ENCODE measurements at regions not wholly inside any gene's neighbourhood (a gene's known extent, or its start where the extent isn't known, plus 50 kb on each side); places are given as distances from the start of the nearest gene placed in this dataset.

- Mint-ChIP-seq H3K4me3 (no peak overlapping the region), H3K9me3 (peaks cover 0 to 3% (median 0%) of the 10 kb centered on the region in 9 donors), H3K27ac (no peak overlapping the region), H3K4me1 (no peaks in the 10 kb centered on the region), H3K27me3 (peaks cover 18 to 48% (median 27%) of the 10 kb centered on the region in 5 donors), H3K36me3 (no peaks in the 10 kb centered on the region)
- DNase-seq: no peak
- ATAC-seq: no peak
- POLR2A ChIA-PET: no interaction called here
Measured at GRCh38 chr16:80407265-80407987, 133.4 kb upstream of the DYNLRB2 start.

- DNase-seq (no peak), ATAC-seq (no peak)
- Mint-ChIP-seq H3K4me3 (no peak overlapping the region), H3K36me3 (no peaks in the 10 kb centered on the region), H3K27me3 (peaks cover 18 to 48% (median 26%) of the 10 kb centered on the region in 5 donors), H3K27ac (no peak overlapping the region), H3K9me3 (peaks cover 0 to under 1% (median 0%) of the 10 kb centered on the region in 9 donors), H3K4me1 (no peaks in the 10 kb centered on the region)
- POLR2A ChIA-PET: no interaction called here
Measured at GRCh38 chr16:80404847-80405246, 135.9 kb upstream of the DYNLRB2 start.

GRCh38 chr16:80403894-80404293 is 136.9 kb upstream of the DYNLRB2 start:
- no peaks in the 10 kb centered on the region for H3K4me1 Mint-ChIP-seq
- H3K27ac Mint-ChIP-seq: no peak overlapping the region
- H3K27me3 Mint-ChIP-seq: peaks cover 18 to 48% (median 26%) of the 10 kb centered on the region in 5 donors
- ATAC-seq (no peak), DNase-seq (no peak)
- H3K4me3 Mint-ChIP-seq: no peak overlapping the region
- POLR2A ChIA-PET: no interaction called here
- H3K36me3 Mint-ChIP-seq: no peaks in the 10 kb centered on the region
- H3K9me3 Mint-ChIP-seq: no peaks in the 10 kb centered on the region

- POLR2A ChIA-PET: no interaction called here
- Mint-ChIP-seq H3K4me1 (no peaks in the 10 kb centered on the region), H3K4me3 (no peak overlapping the region), H3K27me3 (peaks cover 4 to 42% (median 16%) of the 10 kb centered on the region in 5 donors), H3K9me3 (peaks cover 0 to 9% (median 5%) of the 10 kb centered on the region in 9 donors), H3K27ac (no peak overlapping the region), H3K36me3 (peaks cover 0 to 8% (median 0%) of the 10 kb centered on the region in 3 donors)
- DNase-seq: no peak
- ATAC-seq: no peak
Measured at GRCh38 chr16:80390871-80391489, 149.8 kb upstream of the DYNLRB2 start.

GRCh38 chr16:80390046-80390445 is 150.7 kb upstream of the DYNLRB2 start:
- Mint-ChIP-seq H3K9me3 (peaks cover 0 to 9% (median 4%) of the 10 kb centered on the region in 9 donors), H3K27ac (no peak overlapping the region), H3K4me1 (no peaks in the 10 kb centered on the region), H3K4me3 (no peak overlapping the region), H3K36me3 (peaks cover 0 to 8% (median 0%) of the 10 kb centered on the region in 3 donors), H3K27me3 (peaks cover 8 to 49% (median 17%) of the 10 kb centered on the region in 5 donors)
- DNase-seq: no peak
- no peak for ATAC-seq
- POLR2A ChIA-PET: no interaction called here

- ATAC-seq (no peak), DNase-seq (no peak)
- Mint-ChIP-seq H3K4me3 (no peak overlapping the region), H3K27ac (no peak overlapping the region), H3K4me1 (no peaks in the 10 kb centered on the region), H3K36me3 (peaks cover 0 to 8% (median 0%) of the 10 kb centered on the region in 3 donors), H3K27me3 (peaks cover 8 to 56% (median 18%) of the 10 kb centered on the region in 5 donors), H3K9me3 (peaks cover 0 to 9% (median 4%) of the 10 kb centered on the region in 9 donors)
- POLR2A ChIA-PET: no interaction called here
Measured at GRCh38 chr16:80389338-80389737, 151.5 kb upstream of the DYNLRB2 start.

- POLR2A ChIA-PET: no interaction called here
- Mint-ChIP-seq H3K36me3 (no peaks in the 10 kb centered on the region), H3K27ac (no peak overlapping the region), H3K27me3 (peaks cover 10 to 68% (median 22%) of the 10 kb centered on the region in 5 donors), H3K9me3 (peaks cover 0 to 2% (median 0%) of the 10 kb centered on the region in 9 donors), H3K4me1 (no peaks in the 10 kb centered on the region), H3K4me3 (no peak overlapping the region)
- DNase-seq (no peak), ATAC-seq (no peak)
Measured at GRCh38 chr16:80387318-80387921, 153.4 kb upstream of the DYNLRB2 start.

- POLR2A ChIA-PET: no interaction called here
Measured at GRCh38 chr16:80384862-80385261, 155.9 kb upstream of the DYNLRB2 start.

GRCh38 chr16:80380514-80380913 is 160.3 kb upstream of the DYNLRB2 start:
- H3K4me3 Mint-ChIP-seq: no peak overlapping the region
- no peaks in the 10 kb centered on the region for H3K36me3 Mint-ChIP-seq
- DNase-seq (no peak), ATAC-seq (no peak)
- H3K27ac Mint-ChIP-seq: no peak overlapping the region
- peaks cover 0 to 2% (median 0%) of the 10 kb centered on the region in 9 donors for H3K9me3 Mint-ChIP-seq
- H3K27me3 Mint-ChIP-seq: peaks cover 4 to 40% (median 7%) of the 10 kb centered on the region in 5 donors
- no peaks in the 10 kb centered on the region for H3K4me1 Mint-ChIP-seq
- POLR2A ChIA-PET: no interaction called here

More at GRCh38 chr16:80384862-80385261, 155.9 kb upstream of the DYNLRB2 start:
- ATAC-seq: no peak
- peaks cover 0 to 2% (median 0%) of the 10 kb centered on the region in 9 donors for H3K9me3 Mint-ChIP-seq
- DNase-seq: no peak
- no peaks in the 10 kb centered on the region for H3K4me1 Mint-ChIP-seq
- no peaks in the 10 kb centered on the region for H3K36me3 Mint-ChIP-seq
- H3K27me3 Mint-ChIP-seq: peaks cover 10 to 71% (median 34%) of the 10 kb centered on the region in 5 donors
- H3K4me3 Mint-ChIP-seq: no peak overlapping the region
- H3K27ac Mint-ChIP-seq: no peak overlapping the region

- H3K27ac Mint-ChIP-seq: no peak overlapping the region
- H3K4me3 Mint-ChIP-seq: no peak overlapping the region
- no peaks in the 10 kb centered on the region for H3K4me1 Mint-ChIP-seq
- H3K9me3 Mint-ChIP-seq: peaks cover 0 to 10% (median 0%) of the 10 kb centered on the region in 9 donors
- peaks cover 0 to 6% (median 0%) of the 10 kb centered on the region in 3 donors for H3K36me3 Mint-ChIP-seq
- ATAC-seq (no peak), DNase-seq (no peak)
- H3K27me3 Mint-ChIP-seq: peaks cover 0 to 18% (median 5%) of the 10 kb centered on the region in 5 donors
- POLR2A ChIA-PET: no interaction called here
Measured at GRCh38 chr16:80377096-80377956, 163.5 kb upstream of the DYNLRB2 start.

GRCh38 chr16:80375973-80376372 is 164.8 kb upstream of the DYNLRB2 start:
- POLR2A ChIA-PET: no interaction called here
- Mint-ChIP-seq H3K4me1 (no peaks in the 10 kb centered on the region), H3K9me3 (peaks cover 0 to 19% (median 4%) of the 10 kb centered on the region in 9 donors), H3K27me3 (peaks cover 3 to 14% (median 5%) of the 10 kb centered on the region in 5 donors), H3K4me3 (no peak overlapping the region), H3K27ac (no peak overlapping the region), H3K36me3 (peaks cover 0 to 6% (median 0%) of the 10 kb centered on the region in 3 donors)
- DNase-seq (no peak), ATAC-seq (no peak)

- H3K27ac Mint-ChIP-seq: no peak overlapping the region
- POLR2A ChIA-PET: no interaction called here
- no peak for DNase-seq
- no peaks in the 10 kb centered on the region for H3K4me1 Mint-ChIP-seq
- peaks cover 3 to 11% (median 5%) of the 10 kb centered on the region in 5 donors for H3K27me3 Mint-ChIP-seq
- peaks cover 0 to 6% (median 0%) of the 10 kb centered on the region in 3 donors for H3K36me3 Mint-ChIP-seq
- no peak for ATAC-seq
- H3K9me3 Mint-ChIP-seq: peaks cover 0 to 19% (median 4%) of the 10 kb centered on the region in 9 donors
- no peak overlapping the region for H3K4me3 Mint-ChIP-seq
Measured at GRCh38 chr16:80375513-80375912, 165.3 kb upstream of the DYNLRB2 start.

All from naive thymus-derived CD8-positive, alpha-beta T cell (primary cell).